ENCODE measurements at regions not wholly inside any gene's neighbourhood (a gene's known extent, or its start where the extent isn't known, plus 50 kb on each side); places are given as distances from the start of the nearest gene placed in this dataset.

DNA sequence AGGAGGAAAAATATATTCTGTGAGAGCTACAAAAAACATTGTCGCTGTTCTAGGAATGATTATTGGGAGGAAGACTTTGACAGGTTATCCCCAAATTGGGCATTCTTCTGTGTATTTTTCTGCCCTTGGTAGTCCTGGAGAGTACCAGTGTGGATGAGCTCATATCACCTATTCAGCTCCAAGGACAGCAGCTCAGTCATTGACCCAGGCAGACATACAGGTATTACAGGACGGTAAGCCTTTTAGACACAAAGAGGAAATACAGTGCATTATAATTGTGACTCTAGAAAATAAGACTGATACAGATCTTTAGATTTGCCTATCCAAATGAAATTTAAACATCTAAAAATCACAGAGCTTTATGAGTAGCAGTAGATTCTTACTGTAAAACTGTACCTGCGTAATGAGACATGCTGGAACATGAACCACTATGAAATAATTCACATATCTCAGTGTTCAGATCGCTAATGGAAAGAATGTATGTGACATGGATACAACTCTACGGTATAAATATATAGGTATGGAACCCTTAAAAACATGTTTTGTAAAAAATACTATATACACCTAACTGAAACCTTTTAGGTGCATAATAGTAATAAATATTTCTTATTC is 56.0 kb downstream of the PLK2 start:
- H3K4me3 ChIP-seq (ENCODE audit: low read depth, low read length), result no peak overlapping the region
- no peaks in the 10 kb centered on the region for H3K27me3 ChIP-seq
- TF ChIP-seq, protein P1, sequence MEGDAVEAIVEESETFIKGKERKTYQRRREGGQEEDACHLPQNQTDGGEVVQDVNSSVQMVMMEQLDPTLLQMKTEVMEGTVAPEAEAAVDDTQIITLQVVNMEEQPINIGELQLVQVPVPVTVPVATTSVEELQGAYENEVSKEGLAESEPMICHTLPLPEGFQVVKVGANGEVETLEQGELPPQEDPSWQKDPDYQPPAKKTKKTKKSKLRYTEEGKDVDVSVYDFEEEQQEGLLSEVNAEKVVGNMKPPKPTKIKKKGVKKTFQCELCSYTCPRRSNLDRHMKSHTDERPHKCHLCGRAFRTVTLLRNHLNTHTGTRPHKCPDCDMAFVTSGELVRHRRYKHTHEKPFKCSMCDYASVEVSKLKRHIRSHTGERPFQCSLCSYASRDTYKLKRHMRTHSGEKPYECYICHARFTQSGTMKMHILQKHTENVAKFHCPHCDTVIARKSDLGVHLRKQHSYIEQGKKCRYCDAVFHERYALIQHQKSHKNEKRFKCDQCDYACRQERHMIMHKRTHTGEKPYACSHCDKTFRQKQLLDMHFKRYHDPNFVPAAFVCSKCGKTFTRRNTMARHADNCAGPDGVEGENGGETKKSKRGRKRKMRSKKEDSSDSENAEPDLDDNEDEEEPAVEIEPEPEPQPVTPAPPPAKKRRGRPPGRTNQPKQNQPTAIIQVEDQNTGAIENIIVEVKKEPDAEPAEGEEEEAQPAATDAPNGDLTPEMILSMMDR (IDR thresholded peaks at IDR 0.05; ENCODE audit: low read depth, low read length), result no peak
- DNase-seq, result no peak
- no peaks in the 10 kb centered on the region for H3K4me1 ChIP-seq
- H3K36me3 ChIP-seq, result no peaks in the 10 kb centered on the region
- H3K9me3 ChIP-seq, result no peaks in the 10 kb centered on the region

DNA sequence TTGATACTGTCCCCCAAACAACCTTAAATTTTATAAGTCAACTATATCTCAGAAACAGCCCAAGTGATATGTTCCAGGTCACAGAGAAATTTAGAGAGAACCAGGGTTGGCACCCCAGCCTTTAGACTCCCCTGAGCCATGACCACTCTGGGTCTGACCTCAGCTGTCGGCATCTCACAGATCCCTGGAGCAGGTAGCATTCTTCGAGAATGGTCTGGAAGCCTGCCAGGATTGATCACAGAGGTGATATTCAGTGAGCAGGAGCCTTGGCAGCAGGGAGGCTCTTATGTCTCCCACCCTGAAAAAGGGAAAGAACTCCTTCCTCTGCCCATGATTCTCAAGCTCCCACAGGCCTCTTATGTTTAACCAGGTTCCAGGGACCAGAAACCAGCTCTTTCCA is 58.2 kb downstream of the PLK2 start:
- Histone ChIP-seq H3K9me3 (no peaks in the 10 kb centered on the region), H3K4me1 (no peaks in the 10 kb centered on the region), H3K4me3 (ENCODE audit: low read depth, low read length) (no peak overlapping the region), H3K36me3 (no peaks in the 10 kb centered on the region), H3K27me3 (no peaks in the 10 kb centered on the region)
- TF ChIP-seq, protein P1 (IDR thresholded peaks at IDR 0.05; ENCODE audit: low read depth, low read length), result no peak
- DNase-seq, result no peak

DNA sequence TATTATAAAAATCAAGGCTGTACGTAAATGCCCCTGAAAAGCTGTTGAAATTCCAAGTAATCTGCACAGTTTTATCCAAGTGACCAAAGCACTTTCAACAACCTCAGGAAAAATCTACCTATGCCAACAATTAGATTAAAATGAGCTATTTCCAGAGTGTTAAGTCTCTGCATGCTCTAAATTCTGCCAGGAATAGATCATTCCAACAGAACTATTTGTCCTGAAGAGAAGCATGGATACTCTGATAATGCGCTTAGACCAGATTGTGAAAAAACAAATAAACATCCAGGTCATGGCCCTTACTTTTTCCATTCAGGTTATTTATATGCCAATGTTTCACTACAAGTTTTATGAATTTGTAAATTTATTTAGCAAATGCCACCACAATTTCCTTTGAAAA is 59.1 kb downstream of the PLK2 start:
- H3K36me3 ChIP-seq, result no peaks in the 10 kb centered on the region
- H3K4me1 ChIP-seq, result no peaks in the 10 kb centered on the region
- TF ChIP-seq, protein P1 (IDR thresholded peaks at IDR 0.05; ENCODE audit: low read depth, low read length), result no peak
- DNase-seq, result no peak
- H3K4me3 ChIP-seq (ENCODE audit: low read depth, low read length), result no peak overlapping the region
- H3K27me3 ChIP-seq, result no peaks in the 10 kb centered on the region
- H3K9me3 ChIP-seq, result no peaks in the 10 kb centered on the region

DNA sequence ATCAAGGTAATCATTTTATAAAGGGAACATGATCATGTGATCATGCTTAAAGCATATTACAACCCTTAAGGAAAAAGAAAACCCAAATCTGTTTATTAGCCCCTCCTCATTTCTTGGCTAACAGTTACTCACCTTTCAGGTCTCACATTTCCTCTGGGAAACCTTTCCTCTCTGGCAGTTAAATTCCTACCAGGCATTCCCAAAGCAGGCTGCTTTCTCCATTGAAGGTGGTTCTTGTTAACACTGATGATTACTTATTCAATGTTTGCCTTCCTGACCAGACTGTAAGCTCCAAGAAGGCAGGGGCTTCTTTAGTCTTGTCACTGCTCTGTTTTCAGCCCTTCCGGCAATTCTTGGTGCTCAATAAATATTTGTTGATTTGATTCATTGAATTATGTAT is 59.9 kb downstream of the PLK2 start:
- no peak overlapping the region for H3K4me3 ChIP-seq (ENCODE audit: low read depth, low read length)
- TF ChIP-seq, protein P1 (IDR thresholded peaks at IDR 0.05; ENCODE audit: low read depth, low read length), result no peak
- DNase-seq, result no peak
- no peaks in the 10 kb centered on the region for H3K9me3 ChIP-seq
- H3K36me3 ChIP-seq, result no peaks in the 10 kb centered on the region
- H3K27me3 ChIP-seq, result no peaks in the 10 kb centered on the region
- H3K4me1 ChIP-seq, result no peaks in the 10 kb centered on the region

DNA sequence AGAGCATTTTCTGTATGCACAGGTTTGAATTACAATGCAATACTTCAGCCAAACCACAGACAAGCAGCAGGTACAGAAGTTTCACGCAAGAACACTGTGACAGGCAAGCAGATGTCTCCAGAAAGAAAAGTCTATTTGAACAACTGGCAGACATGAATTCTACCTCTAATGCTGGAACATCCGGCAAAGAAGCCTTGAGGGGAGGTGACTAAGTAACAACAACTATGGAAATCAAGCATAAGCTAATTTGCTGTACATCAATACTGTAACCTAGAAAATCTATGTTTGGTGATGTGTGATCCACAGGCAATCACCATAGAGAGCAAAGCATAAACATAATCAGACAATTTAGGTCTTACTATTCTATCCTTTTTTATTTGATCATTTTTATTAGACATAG is 65.5 kb downstream of the PLK2 start:
- Histone ChIP-seq H3K4me3 (ENCODE audit: low read depth, low read length) (no peak overlapping the region), H3K36me3 (no peaks in the 10 kb centered on the region), H3K27me3 (no peaks in the 10 kb centered on the region), H3K9me3 (no peaks in the 10 kb centered on the region), H3K4me1 (no peaks in the 10 kb centered on the region)
- DNase-seq, result no peak
- TF ChIP-seq, protein P1 (IDR thresholded peaks at IDR 0.05; ENCODE audit: low read depth, low read length), result no peak

DNA sequence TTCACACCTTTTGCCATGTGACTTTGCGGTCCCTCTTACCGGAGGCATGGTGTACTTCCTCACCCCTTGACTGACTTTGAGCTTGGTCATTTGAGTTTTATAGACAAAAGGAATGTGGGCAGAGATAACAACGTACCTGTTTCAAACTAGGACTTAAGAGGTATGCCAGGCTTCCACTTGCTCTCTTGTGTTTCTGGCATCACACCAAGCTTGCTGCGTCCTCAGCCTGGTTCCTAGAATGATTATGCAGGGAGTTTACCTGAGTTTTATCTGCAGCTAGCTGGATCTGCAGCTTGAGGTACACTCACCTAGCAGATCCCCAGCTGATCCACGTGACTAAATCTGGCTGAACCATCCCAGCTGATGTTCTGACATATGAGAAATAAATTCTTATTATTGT is 66.2 kb downstream of the PLK2 start:
- H3K4me1 ChIP-seq, result no peaks in the 10 kb centered on the region
- H3K27me3 ChIP-seq, result no peaks in the 10 kb centered on the region
- no peaks in the 10 kb centered on the region for H3K36me3 ChIP-seq
- DNase-seq, result no peak
- no peak overlapping the region for H3K4me3 ChIP-seq (ENCODE audit: low read depth, low read length)
- TF ChIP-seq, protein P1 (IDR thresholded peaks at IDR 0.05; ENCODE audit: low read depth, low read length), result no peak
- no peaks in the 10 kb centered on the region for H3K9me3 ChIP-seq
